Testis (tissue), 2 donors: ENCODE measurements at regions not wholly inside any gene's neighbourhood (a gene's known extent, or its start where the extent isn't known, plus 50 kb on each side); places are given as distances from the start of the nearest gene placed in this dataset.
"Not testable (repeated sequence)": the region's sequence is repeated elsewhere in the genome, so short reads cannot be mapped to it uniquely, and the experiment has no call there.

Source experiments
- DNase-seq: peaks from one replicate; pipeline ENCODE4 v3.0.0-alpha.2; 2019
- H3K27ac ChIP-seq, 2 donors: fragments of 200-600 bp; sonication (generic); one replicate each; pipeline ENCODE4 v1.5.1; 2019
- H3K27me3 ChIP-seq: fragments of 200-600 bp; sonication (generic); one replicate; pipeline ENCODE4 v1.5.1; 2019
- H3K36me3 ChIP-seq: fragments of 200-600 bp; sonication (generic); one replicate; pipeline ENCODE4 v1.5.1; 2017; ENCODE audit warnings: low read depth; ENCODE audit errors: missing control alignments
- H3K4me1 ChIP-seq: fragments of 200-600 bp; sonication (generic); one replicate; pipeline ENCODE4 v1.5.1; 2019
- H3K4me3 ChIP-seq, 2 donors: fragments of 200-600 bp; sonication (generic); one replicate each; pipeline ENCODE4 v1.5.1; 2017 to 2019
- H3K9me3 ChIP-seq: fragments of 200-600 bp; sonication (generic); one replicate; pipeline ENCODE4 v1.5.1; 2017
- POLR2A ChIP-seq: fragments of 450-650 bp; IDR thresholded peaks from one replicate; pipeline ENCODE4 v1.6.1; 2017; ENCODE audit warnings: antibody characterized with exemption, mild to moderate bottlenecking, moderate library complexity
- WGBS, 2 donors: methylation state at CpG; one replicate each; pipeline ENCODE4 v1.1.5; 2018; 5-methylcytosine and 5-hydroxymethylcytosine counted together
- intact Hi-C: fragments of 100-400 bp; cut with DNase I; formaldehyde crosslinking; loops from one replicate; pipeline ENCODE4 v1.15.1; 2023; ENCODE audit warnings: low total_unique reads
- TF ChIP-seq, protein P1 (sequence below), 3 experiments: fragments of 450-650 bp in 2 of 3; fragments of 200-600 bp in 1 of 3; sonication (generic) in 1 of 3; IDR thresholded peaks; one replicate each; pipeline ENCODE4 v1.5.1; 2016 to 2019; ENCODE audit warnings: antibody characterized with exemption in 3 of 3, mild to moderate bottlenecking in 2 of 3, moderate library complexity in 1 of 3

DNA sequence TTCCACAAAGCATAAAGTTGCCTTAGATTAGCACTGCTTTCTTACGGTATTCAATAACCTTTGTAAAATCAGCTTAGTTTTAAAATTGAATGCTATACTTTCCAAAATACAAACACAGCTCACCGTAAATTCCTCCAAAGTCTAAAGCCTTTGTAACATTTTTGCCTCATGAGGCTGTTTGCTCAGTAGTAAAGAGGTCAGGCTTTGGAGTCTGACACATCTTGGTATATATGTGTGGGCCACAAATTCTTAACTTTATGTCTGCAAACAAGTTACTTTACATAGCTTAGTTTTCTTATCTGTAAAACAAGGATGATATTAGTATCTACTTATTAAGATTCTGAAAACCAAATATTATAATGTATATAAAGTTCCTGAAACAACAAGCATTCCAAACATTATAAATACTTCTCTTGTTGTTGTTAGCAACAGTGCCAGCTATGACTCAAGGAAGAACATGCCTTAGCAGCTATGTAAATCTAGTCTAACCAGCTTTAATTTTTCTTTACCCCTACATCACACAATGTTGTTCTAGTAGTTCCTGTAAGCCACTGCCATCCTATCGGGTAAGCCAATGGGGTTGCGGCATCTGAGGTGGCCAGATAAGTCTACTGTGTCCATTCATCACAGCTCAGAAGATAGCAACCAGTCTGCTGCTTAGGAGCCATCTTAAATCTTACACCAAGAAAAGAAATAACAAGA lies 709.0 kb downstream of the KLHL13 start:
- Histone ChIP-seq H3K9me3 (no peaks in the 10 kb centered on the region), H3K4me1 (no peaks in the 10 kb centered on the region), H3K36me3 (no peaks in the 10 kb centered on the region), H3K27me3 (no peaks in the 10 kb centered on the region), H3K27ac (no peak overlapping the region), H3K4me3 (no peak overlapping the region)
- intact Hi-C loops, result no loop called here
- TF ChIP-seq, protein P1, sequence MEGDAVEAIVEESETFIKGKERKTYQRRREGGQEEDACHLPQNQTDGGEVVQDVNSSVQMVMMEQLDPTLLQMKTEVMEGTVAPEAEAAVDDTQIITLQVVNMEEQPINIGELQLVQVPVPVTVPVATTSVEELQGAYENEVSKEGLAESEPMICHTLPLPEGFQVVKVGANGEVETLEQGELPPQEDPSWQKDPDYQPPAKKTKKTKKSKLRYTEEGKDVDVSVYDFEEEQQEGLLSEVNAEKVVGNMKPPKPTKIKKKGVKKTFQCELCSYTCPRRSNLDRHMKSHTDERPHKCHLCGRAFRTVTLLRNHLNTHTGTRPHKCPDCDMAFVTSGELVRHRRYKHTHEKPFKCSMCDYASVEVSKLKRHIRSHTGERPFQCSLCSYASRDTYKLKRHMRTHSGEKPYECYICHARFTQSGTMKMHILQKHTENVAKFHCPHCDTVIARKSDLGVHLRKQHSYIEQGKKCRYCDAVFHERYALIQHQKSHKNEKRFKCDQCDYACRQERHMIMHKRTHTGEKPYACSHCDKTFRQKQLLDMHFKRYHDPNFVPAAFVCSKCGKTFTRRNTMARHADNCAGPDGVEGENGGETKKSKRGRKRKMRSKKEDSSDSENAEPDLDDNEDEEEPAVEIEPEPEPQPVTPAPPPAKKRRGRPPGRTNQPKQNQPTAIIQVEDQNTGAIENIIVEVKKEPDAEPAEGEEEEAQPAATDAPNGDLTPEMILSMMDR (IDR thresholded peaks at IDR 0.05), result no peak
- DNase-seq, result no peak
- WGBS, 2 donors, result 71 to 73% methylated on average over 4 of the region's 4 CpGs

DNA sequence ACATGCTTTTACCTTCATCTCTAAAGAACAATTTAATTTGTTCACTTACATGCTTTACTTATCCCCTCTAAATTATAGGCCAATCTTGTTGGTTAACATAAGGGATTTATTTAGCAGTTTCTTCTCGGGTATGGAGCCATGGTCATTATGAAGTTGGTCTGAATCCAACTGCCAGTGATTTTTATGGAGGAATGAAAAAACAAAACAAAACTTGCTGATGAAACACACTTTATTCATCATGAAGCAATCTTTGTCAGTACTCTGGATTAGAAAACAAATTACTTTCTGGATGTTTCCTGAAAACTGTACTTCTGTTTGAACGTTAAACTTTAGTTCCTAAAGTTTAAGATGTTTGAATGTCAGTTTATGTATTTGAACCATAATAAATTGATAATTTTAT lies 715.8 kb downstream of the KLHL13 start:
- intact Hi-C loops, result no loop called here
- Histone ChIP-seq H3K4me1 (no peaks in the 10 kb centered on the region), H3K27ac (no peak overlapping the region), H3K9me3 (no peaks in the 10 kb centered on the region), H3K36me3 (no peaks in the 10 kb centered on the region), H3K27me3 (no peaks in the 10 kb centered on the region), H3K4me3 (no peak overlapping the region)
- TF ChIP-seq POLR2A, result no peak
- TF ChIP-seq, protein P1 (IDR thresholded peaks at IDR 0.05), result no peak
- DNase-seq, result no peak
- WGBS, 2 donors, result 34 to 56% methylated on average over 2 of the region's 2 CpGs

DNA sequence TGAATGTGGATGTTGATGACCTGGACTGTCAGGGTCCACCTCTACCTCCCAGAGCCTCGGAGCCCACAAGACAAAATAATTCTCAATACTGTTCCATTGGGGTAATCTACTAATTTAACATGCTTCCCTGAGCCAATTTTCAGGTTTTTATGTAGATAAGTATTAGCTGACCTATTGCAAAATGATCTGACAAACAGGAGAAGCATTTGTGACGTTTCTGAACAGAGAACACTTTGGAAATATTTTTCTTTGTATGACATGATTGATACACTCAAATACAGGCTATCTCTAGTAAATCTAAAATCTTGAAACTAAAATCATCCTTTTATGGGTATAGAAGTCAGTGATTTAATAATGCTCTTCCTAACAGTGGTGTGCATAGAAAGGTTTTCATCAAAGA lies 716.6 kb downstream of the KLHL13 start:
- DNase-seq, result no peak
- Histone ChIP-seq H3K27ac (no peak overlapping the region), H3K27me3 (no peaks in the 10 kb centered on the region), H3K36me3 (no peaks in the 10 kb centered on the region), H3K4me3 (no peak overlapping the region), H3K9me3 (no peaks in the 10 kb centered on the region), H3K4me1 (no peaks in the 10 kb centered on the region)
- intact Hi-C loops, result no loop called here
- WGBS, 2 donors, result 61 to 74% methylated on average over 2 of the region's 2 CpGs
- no peak for TF ChIP-seq POLR2A
- TF ChIP-seq, protein P1 (IDR thresholded peaks at IDR 0.05), result no peak

DNA sequence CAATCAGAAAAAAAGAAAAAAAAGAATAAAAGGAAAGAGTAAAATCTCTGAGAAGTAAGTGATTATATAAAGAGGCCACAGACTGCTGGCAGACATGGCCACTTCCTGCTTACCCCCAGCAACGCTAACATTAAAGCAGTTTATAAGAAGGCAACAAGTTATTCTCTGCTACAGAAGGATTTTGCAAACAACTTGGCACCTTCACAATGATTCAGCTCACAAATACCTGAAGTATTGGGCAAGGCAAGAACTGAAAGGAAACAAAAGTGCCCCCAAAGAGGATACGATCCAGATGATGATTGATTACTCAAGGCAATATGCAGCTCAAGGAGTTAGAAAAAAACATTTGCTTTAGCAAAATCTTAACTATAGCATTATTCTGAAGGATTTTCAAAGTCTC lies 718.8 kb downstream of the KLHL13 start:
- Histone ChIP-seq H3K9me3 (no peaks in the 10 kb centered on the region), H3K27me3 (no peaks in the 10 kb centered on the region), H3K27ac (no peak overlapping the region), H3K36me3 (no peaks in the 10 kb centered on the region), H3K4me3 (no peak overlapping the region), H3K4me1 (no peaks in the 10 kb centered on the region)
- intact Hi-C loops, result no loop called here
- TF ChIP-seq POLR2A, result no peak
- TF ChIP-seq, protein P1 (IDR thresholded peaks at IDR 0.05), result no peak
- WGBS, 2 donors, result 65 to 84% methylated on average over 2 of the region's 2 CpGs
- no peak for DNase-seq

DNA sequence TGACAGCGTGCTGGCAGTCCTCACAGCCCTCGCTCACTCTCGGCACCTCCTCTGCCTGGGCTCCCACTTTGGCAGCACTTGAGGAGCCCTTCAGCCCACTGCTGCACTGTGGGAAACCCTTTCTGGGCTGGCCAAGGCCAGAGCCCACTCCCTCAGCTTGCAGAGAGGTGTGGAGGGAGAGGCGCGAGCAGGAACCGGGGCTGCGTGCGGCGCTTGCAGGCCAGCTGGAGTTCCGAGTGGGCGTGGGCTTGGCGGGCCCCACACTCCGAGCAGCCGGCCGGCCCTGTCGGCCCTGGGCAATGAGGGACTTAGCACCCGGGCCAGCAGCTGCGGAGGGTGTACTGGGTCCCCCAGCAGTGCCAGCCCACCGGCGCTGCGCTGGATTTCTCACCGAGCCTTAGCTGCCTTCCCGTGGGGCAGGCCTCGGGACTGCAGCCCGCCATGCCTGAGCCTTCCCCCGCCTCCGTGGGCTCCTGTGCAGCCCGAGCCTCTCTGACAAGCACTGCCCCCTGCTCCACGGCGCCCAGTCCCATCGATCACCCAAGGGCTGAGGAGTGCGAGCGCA lies 722.0 kb downstream of the KLHL13 start:
- H3K9me3 ChIP-seq, DNase-seq, H3K27me3 ChIP-seq, H3K36me3 ChIP-seq, H3K27ac ChIP-seq, H3K4me1 ChIP-seq, intact Hi-C loops, H3K4me3 ChIP-seq: not testable (repeated sequence)
- WGBS, 2 donors, result 88 to 94% methylated on average over 5 to 14 of the region's 33 CpGs

DNA sequence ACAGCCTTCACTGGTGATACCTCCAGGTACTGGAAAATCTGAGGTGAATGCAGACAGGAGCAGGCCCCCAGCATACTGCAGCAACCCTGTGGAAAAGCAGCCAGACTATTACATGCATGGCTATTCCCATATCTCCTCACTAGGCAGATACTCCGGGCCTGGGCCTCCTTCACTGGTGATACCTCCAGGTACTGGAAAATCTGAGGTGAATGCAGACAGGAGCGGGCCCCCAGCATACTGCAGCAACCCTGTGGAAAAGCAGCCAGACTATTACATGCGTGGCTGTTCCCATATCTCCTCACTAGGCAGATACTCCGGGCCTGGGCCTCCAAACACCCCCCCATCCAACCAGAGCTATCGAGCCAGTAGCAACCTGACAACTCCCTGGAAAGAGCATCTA lies 724.2 kb downstream of the KLHL13 start:
- H3K9me3 ChIP-seq, DNase-seq, intact Hi-C loops, H3K27ac ChIP-seq, H3K27me3 ChIP-seq, H3K4me3 ChIP-seq, H3K36me3 ChIP-seq, H3K4me1 ChIP-seq: not testable (repeated sequence)
- 80 to 92% methylated on average over 1 to 5 of the region's 5 CpGs for WGBS, 2 donors
